ENCODE measurements at regions not wholly inside any gene's neighbourhood (a gene's known extent, or its start where the extent isn't known, plus 50 kb on each side); places are given as distances from the start of the nearest gene placed in this dataset.

DNA sequence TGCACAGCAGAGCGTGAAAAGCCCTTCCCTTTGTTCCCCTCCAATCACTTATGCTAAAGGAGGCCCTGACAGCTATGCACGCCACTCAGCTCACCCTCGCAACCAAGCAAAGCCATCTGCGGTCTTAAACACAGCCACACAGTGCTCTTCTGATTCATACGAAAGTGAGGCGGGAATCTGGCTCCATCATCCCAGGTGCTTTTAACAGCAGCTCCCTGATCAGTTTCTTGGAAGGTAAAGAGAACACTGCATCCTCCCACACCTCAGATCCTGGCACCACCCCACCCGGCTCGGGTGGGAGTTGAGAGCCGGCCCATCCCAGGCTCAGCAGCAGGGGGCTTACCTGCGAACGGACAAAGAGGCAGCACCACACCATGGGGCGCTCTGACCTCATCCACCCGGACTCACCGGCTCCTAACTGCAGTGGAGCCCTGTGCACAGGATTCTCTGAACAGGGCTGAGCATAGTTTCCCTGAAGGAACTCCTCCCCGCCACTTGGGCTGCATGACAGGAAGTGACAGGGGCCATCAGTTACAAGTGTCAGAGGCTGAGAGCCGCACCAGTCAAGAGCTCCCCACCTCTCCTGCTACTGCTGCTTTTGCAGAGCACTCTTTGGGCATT, 114.3 kb upstream of the ARHGEF3 start:
- H3K4me3 ChIP-seq (ENCODE audit: low read depth, low read length) = no peak overlapping the region

DNA sequence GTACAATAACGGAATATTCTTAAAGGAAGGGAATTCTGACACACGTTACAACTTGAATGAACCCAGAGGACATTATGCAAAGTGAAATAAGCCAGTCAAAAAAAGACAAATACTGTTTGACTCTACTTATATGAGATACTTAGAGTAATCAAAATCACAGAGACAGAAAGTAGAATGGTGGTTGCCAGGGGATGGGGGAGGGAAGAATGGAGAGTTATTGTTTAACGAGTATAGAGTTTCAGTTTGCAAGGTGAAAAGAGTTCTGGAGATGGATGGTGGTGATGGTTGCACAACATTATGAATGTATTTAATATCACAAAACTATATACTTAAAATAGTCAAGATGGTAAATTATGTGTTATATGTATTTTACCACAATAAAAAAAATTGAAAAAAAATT, 112.9 kb upstream of the ARHGEF3 start:
- no peaks in the 10 kb centered on the region for H3K9me3 ChIP-seq (ENCODE audit: control insufficient read depth, insufficient read depth, low read length)
- peaks cover 22% of the 10 kb centered on the region for H3K4me1 ChIP-seq (ENCODE audit: control insufficient read depth, insufficient read depth, low read length)
- no peak overlapping the region for H3K4me3 ChIP-seq (ENCODE audit: low read depth, low read length)
- H3K9ac ChIP-seq (ENCODE audit: low read depth, low read length) = no peak overlapping the region
- no peaks in the 10 kb centered on the region for H3K27me3 ChIP-seq (ENCODE audit: control insufficient read depth, insufficient read depth, low read length)
- no peaks in the 10 kb centered on the region for H3K36me3 ChIP-seq (ENCODE audit: control insufficient read depth, insufficient read depth, low read length)
- no peak overlapping the region for H3K27ac ChIP-seq (ENCODE audit: low read depth, low read length)

More for the DNA sequence above, 114.3 kb upstream of the ARHGEF3 start:
- Histone ChIP-seq H3K27ac (ENCODE audit: low read depth, low read length) (no peak overlapping the region), H3K27me3 (ENCODE audit: control insufficient read depth, insufficient read depth, low read length) (no peaks in the 10 kb centered on the region), H3K9me3 (ENCODE audit: control insufficient read depth, insufficient read depth, low read length) (no peaks in the 10 kb centered on the region), H3K4me1 (ENCODE audit: control insufficient read depth, insufficient read depth, low read length) (peaks cover 22% of the 10 kb centered on the region), H3K9ac (ENCODE audit: low read depth, low read length) (no peak overlapping the region), H3K36me3 (ENCODE audit: control insufficient read depth, insufficient read depth, low read length) (no peaks in the 10 kb centered on the region)

DNA sequence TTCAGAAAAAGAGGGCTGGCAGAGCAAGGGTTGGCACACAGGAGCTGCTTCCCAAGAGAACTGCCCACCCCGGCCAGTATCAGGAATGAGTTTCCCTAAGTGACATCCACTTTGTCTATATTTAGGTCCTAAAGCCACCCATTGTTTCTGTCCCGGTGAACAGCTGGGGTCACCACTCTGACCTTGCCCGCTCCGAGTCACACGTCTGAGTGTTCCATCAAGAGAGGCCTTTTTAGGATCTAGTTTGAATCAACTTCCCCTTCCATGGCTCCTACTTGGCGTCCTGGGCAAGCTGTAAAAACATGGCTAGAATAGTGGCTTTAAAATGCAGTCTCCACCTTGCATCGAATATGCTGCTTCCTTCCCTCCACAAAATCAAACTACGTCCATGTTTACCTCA, 109.6 kb upstream of the ARHGEF3 start:
- Histone ChIP-seq H3K4me3 (ENCODE audit: low read depth, low read length) (no peak overlapping the region), H3K27me3 (ENCODE audit: control insufficient read depth, insufficient read depth, low read length) (no peaks in the 10 kb centered on the region), H3K27ac (ENCODE audit: low read depth, low read length) (no peak overlapping the region), H3K9me3 (ENCODE audit: control insufficient read depth, insufficient read depth, low read length) (no peaks in the 10 kb centered on the region), H3K4me1 (ENCODE audit: control insufficient read depth, insufficient read depth, low read length) (peaks cover 7% of the 10 kb centered on the region), H3K36me3 (ENCODE audit: control insufficient read depth, insufficient read depth, low read length) (no peaks in the 10 kb centered on the region), H3K9ac (ENCODE audit: low read depth, low read length) (no peak overlapping the region)

DNA sequence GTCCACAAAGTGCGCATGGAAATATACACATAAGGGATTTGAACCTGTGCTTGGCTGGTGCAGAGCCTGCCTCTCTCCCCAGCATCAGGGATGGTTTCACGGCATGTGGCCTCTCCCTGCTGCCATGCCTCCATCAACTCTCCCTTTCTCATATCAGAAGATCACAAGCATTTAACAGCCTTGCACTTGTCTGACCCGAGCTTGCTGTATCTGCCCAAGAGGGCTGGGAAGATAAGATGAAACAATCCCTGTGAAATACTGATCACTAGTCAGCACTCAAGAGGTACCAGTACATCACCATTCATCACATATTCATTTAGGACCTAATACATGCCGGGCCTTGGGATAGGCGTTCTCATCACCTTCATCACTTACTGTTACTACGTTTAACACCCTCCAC, 107.6 kb upstream of the ARHGEF3 start:
- H3K9ac ChIP-seq (ENCODE audit: low read depth, low read length) = no peak overlapping the region
- no peaks in the 10 kb centered on the region for H3K36me3 ChIP-seq (ENCODE audit: control insufficient read depth, insufficient read depth, low read length)
- H3K4me1 ChIP-seq (ENCODE audit: control insufficient read depth, insufficient read depth, low read length) = no peaks in the 10 kb centered on the region
- no peaks in the 10 kb centered on the region for H3K9me3 ChIP-seq (ENCODE audit: control insufficient read depth, insufficient read depth, low read length)
- H3K4me3 ChIP-seq (ENCODE audit: low read depth, low read length) = no peak overlapping the region
- no peak overlapping the region for H3K27ac ChIP-seq (ENCODE audit: low read depth, low read length)
- no peaks in the 10 kb centered on the region for H3K27me3 ChIP-seq (ENCODE audit: control insufficient read depth, insufficient read depth, low read length)

DNA sequence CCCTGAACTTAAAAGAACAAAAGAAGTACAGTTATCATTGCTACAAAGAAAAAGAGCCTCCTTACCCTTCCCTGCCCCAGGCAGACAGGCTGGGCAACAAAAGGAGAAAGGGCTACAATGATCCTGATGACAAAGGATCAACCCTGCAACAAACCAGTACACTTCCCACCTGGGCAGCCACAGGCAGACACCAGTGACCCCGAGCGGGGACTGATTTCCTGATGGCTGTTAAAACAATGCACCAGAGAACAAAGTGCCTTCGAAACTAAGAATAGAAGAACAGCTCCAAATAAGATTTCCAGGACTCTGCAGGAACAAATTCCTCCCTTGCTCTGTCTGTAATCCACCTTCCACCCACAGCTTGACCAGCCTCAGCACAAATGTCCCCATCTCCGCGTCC, 106.3 kb upstream of the ARHGEF3 start:
- Histone ChIP-seq H3K4me1 (ENCODE audit: control insufficient read depth, insufficient read depth, low read length) (no peaks in the 10 kb centered on the region), H3K27ac (ENCODE audit: low read depth, low read length) (no peak overlapping the region), H3K4me3 (ENCODE audit: low read depth, low read length) (no peak overlapping the region), H3K9me3 (ENCODE audit: control insufficient read depth, insufficient read depth, low read length) (no peaks in the 10 kb centered on the region), H3K9ac (ENCODE audit: low read depth, low read length) (no peak overlapping the region), H3K27me3 (ENCODE audit: control insufficient read depth, insufficient read depth, low read length) (no peaks in the 10 kb centered on the region), H3K36me3 (ENCODE audit: control insufficient read depth, insufficient read depth, low read length) (no peaks in the 10 kb centered on the region)

DNA sequence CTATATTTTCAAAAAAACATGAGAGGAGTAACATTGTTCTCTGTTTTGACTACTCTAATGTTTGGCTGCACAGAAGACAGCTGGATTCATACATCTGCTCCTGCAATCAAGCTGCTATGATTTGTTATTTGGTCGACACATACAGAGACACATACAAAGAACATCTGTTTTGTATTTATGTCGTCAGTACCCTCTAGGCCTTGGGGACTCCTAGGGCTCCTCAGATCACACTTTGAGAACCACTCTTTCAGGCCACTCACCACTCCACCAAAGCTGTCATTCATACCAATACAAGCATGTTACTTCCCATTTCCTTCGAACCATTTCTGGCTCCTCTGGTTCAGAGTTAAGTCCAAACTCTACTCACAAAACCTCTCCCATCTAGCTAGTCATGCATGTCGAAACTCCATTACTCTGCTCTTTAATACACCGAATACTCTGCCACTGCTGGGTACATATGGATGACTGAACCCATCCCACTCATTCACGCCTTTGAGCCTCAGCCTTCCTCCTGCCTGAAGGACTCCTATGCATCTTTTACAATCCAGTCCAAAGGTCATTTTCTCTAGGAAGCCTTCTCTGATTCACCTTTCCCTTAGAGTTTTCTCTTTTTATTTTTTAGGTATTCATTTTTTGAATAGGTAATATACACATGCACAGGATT, 102.9 kb upstream of the ARHGEF3 start:
- Histone ChIP-seq H3K9me3 (ENCODE audit: control insufficient read depth, insufficient read depth, low read length) (no peaks in the 10 kb centered on the region), H3K9ac (ENCODE audit: low read depth, low read length) (no peak overlapping the region), H3K4me1 (ENCODE audit: control insufficient read depth, insufficient read depth, low read length) (no peaks in the 10 kb centered on the region), H3K27me3 (ENCODE audit: control insufficient read depth, insufficient read depth, low read length) (no peaks in the 10 kb centered on the region), H3K36me3 (ENCODE audit: control insufficient read depth, insufficient read depth, low read length) (no peaks in the 10 kb centered on the region), H3K4me3 (ENCODE audit: low read depth, low read length) (no peak overlapping the region), H3K27ac (ENCODE audit: low read depth, low read length) (no peak overlapping the region)

DNA sequence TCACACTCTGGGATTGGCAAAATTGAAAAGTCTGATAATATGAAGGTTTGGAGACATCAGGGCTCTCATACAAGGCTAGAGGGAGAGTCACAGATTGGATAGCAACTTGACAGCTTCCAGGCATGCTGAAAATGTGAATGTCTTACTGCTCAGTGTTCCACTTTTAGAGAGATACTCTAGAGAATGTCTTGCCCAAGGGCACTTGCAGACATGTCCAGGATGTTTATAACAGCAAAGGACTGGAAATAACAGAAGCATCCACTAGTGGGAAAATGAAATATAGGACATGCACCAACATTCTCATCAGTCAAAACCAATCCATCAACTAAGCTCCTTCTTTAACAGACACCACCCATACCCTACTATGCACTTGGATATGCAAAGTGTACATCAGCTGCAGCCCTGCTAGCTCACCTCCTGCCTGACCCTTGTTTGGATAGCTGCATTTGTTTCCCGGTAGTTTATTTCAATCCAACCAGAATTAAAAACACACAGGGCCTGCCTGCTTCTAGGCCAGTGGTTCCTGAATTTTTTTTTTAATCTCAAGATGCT, 101.6 kb upstream of the ARHGEF3 start:
- no peak overlapping the region for H3K9ac ChIP-seq (ENCODE audit: low read depth, low read length)
- no peaks in the 10 kb centered on the region for H3K9me3 ChIP-seq (ENCODE audit: control insufficient read depth, insufficient read depth, low read length)
- no peaks in the 10 kb centered on the region for H3K36me3 ChIP-seq (ENCODE audit: control insufficient read depth, insufficient read depth, low read length)
- H3K4me3 ChIP-seq (ENCODE audit: low read depth, low read length) = no peak overlapping the region
- H3K27ac ChIP-seq (ENCODE audit: low read depth, low read length) = no peak overlapping the region
- no peaks in the 10 kb centered on the region for H3K4me1 ChIP-seq (ENCODE audit: control insufficient read depth, insufficient read depth, low read length)
- H3K27me3 ChIP-seq (ENCODE audit: control insufficient read depth, insufficient read depth, low read length) = no peaks in the 10 kb centered on the region

DNA sequence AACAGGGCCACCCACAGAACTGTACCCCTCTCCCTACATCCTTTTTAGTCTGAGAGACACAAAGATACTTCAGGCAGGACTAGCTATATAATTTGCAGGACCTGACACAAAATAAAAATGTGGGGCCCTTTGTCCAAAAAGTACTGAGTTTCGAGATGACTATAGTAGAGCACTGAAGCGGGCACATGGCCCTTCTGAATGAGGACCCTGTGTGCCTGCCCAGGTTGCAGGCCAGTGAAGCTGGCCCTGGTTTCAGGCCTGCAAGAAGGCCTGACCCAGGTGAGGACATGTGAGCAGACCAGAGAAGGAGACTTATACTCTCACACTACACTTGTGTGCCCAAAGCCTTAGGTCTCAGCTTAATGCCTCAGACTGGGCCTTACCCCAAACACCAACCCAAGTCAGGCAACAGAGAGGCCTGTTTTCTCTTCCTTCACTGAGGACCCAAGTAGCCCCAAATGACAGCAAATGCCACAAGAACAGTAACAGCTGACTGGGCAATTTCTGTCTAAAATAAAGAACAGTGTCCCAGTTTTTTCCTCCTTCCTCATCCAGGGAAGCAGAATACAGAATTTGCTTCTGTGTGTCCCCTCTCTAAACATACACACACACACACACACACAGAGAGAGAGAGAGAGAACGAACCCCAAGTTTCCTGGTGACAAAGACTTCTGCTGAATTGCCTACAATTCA, 100.9 kb upstream of the ARHGEF3 start:
- Histone ChIP-seq H3K9ac (ENCODE audit: low read depth, low read length) (no peak overlapping the region), H3K9me3 (ENCODE audit: control insufficient read depth, insufficient read depth, low read length) (no peaks in the 10 kb centered on the region), H3K27me3 (ENCODE audit: control insufficient read depth, insufficient read depth, low read length) (no peaks in the 10 kb centered on the region), H3K27ac (ENCODE audit: low read depth, low read length) (no peak overlapping the region), H3K36me3 (ENCODE audit: control insufficient read depth, insufficient read depth, low read length) (no peaks in the 10 kb centered on the region), H3K4me1 (ENCODE audit: control insufficient read depth, insufficient read depth, low read length) (no peaks in the 10 kb centered on the region), H3K4me3 (ENCODE audit: low read depth, low read length) (no peak overlapping the region)

DNA sequence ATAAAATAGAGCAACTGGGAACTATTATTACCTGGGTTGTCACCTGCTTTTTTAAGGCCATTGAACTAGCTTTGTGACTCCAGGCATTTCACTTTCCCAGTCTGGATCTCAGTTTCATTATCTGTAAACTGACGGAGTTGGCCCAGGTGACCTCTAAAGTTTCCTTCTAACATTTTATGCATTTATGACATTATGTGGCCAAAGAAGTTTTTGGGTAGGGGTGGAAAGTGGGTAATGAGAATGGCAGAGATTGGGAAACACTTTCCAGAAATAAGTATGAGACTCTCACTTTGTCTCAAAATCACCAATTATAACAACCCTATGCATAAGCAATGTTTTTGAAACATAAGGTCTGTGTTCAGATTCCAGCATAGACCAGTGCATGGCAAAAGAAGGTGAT, 99.1 kb upstream of the ARHGEF3 start:
- H3K27ac ChIP-seq (ENCODE audit: low read depth, low read length) = no peak overlapping the region
- H3K9me3 ChIP-seq (ENCODE audit: control insufficient read depth, insufficient read depth, low read length) = no peaks in the 10 kb centered on the region
- no peaks in the 10 kb centered on the region for H3K36me3 ChIP-seq (ENCODE audit: control insufficient read depth, insufficient read depth, low read length)
- no peak overlapping the region for H3K9ac ChIP-seq (ENCODE audit: low read depth, low read length)
- H3K4me3 ChIP-seq (ENCODE audit: low read depth, low read length) = no peak overlapping the region
- H3K4me1 ChIP-seq (ENCODE audit: control insufficient read depth, insufficient read depth, low read length) = no peaks in the 10 kb centered on the region
- no peaks in the 10 kb centered on the region for H3K27me3 ChIP-seq (ENCODE audit: control insufficient read depth, insufficient read depth, low read length)

DNA sequence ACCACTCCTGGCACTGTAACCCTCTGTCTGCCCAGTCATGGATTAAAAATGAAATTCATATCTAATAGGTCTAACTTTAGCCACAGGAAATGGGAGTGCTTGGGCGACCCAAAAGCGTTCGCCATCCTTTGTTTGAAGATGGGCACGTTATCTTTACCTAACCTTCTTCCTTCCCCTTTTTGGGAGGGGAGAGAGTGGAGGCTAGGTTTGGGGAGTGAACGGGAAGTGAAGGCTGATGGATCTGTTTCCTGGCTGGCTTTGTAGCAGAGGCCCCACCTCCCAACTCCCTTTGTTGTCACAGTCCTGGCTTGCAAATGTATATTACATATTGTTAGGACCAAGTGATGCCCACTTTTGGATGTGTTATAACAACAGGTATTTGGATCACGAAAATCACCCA, 98.1 kb upstream of the ARHGEF3 start:
- Histone ChIP-seq H3K4me3 (ENCODE audit: low read depth, low read length) (no peak overlapping the region), H3K36me3 (ENCODE audit: control insufficient read depth, insufficient read depth, low read length) (no peaks in the 10 kb centered on the region), H3K4me1 (ENCODE audit: control insufficient read depth, insufficient read depth, low read length) (no peaks in the 10 kb centered on the region), H3K27me3 (ENCODE audit: control insufficient read depth, insufficient read depth, low read length) (no peaks in the 10 kb centered on the region), H3K9me3 (ENCODE audit: control insufficient read depth, insufficient read depth, low read length) (no peaks in the 10 kb centered on the region), H3K9ac (ENCODE audit: low read depth, low read length) (no peak overlapping the region), H3K27ac (ENCODE audit: low read depth, low read length) (no peak overlapping the region)

DNA sequence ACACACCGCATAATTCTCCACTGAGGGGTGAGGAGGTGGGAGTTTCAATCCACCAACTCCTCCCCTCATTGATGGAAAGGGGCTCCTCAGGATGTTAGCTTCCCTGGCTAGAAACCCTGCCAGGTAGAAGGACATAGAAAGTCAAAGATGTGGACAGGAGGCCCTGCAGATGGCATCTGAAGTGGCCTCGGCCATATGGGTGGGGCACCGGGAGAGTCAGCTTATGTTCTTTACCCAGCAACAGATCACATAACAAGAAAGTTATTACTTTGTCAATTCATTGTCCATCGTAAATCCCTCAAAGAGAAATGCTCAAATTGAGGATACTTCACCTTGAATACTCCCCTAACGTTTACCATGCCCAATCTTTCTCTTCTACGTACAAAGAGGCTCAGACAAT, 97.3 kb upstream of the ARHGEF3 start:
- Histone ChIP-seq H3K27ac (ENCODE audit: low read depth, low read length) (no peak overlapping the region), H3K9me3 (ENCODE audit: control insufficient read depth, insufficient read depth, low read length) (no peaks in the 10 kb centered on the region), H3K4me1 (ENCODE audit: control insufficient read depth, insufficient read depth, low read length) (no peaks in the 10 kb centered on the region), H3K9ac (ENCODE audit: low read depth, low read length) (no peak overlapping the region), H3K27me3 (ENCODE audit: control insufficient read depth, insufficient read depth, low read length) (no peaks in the 10 kb centered on the region), H3K36me3 (ENCODE audit: control insufficient read depth, insufficient read depth, low read length) (no peaks in the 10 kb centered on the region), H3K4me3 (ENCODE audit: low read depth, low read length) (no peak overlapping the region)

Data from HUES48 (cell line).